ACC112 (cell line): ENCODE measurements at regions not wholly inside any gene's neighbourhood (a gene's known extent, or its start where the extent isn't known, plus 50 kb on each side); places are given as distances from the start of the nearest gene placed in this dataset.

Source experiments
- H2AFZ ChIP-seq: fragments of 200-600 bp; sonication (generic); one replicate; pipeline ENCODE4 v1.6.0; 2017; ENCODE audit warnings: antibody characterized with exemption, low read length; ENCODE audit not compliant: unreplicated experiment
- H3K27ac ChIP-seq: fragments of 200-600 bp; sonication (generic); 2 replicates; pipeline ENCODE4 v1.5.1; 2014; ENCODE audit warnings: low read depth, mild to moderate bottlenecking, antibody characterized with exemption, low read length, moderate library complexity
- H3K27me3 ChIP-seq: fragments of 200-600 bp; sonication (generic); 2 replicates; pipeline ENCODE4 v1.6.1; 2014; ENCODE audit warnings: mild to moderate bottlenecking, antibody characterized with exemption, low read length, moderate library complexity, mixed read lengths; ENCODE audit not compliant: insufficient read depth
- H3K36me3 ChIP-seq: fragments of 200-600 bp; sonication (generic); 2 replicates; pipeline ENCODE4 v1.6.1; 2016; ENCODE audit warnings: mild to moderate bottlenecking, antibody characterized with exemption, low read length, moderate library complexity, mixed read lengths; ENCODE audit not compliant: insufficient read depth
- H3K4me1 ChIP-seq: fragments of 200-600 bp; sonication (generic); one replicate; pipeline ENCODE4 v1.6.1; 2016; ENCODE audit warnings: low read length, mixed read lengths; ENCODE audit not compliant: insufficient read depth, unreplicated experiment, control insufficient read depth
- H3K4me3 ChIP-seq: fragments of 200-600 bp; sonication (generic); 2 replicates; pipeline ENCODE4 v1.5.1; 2014; ENCODE audit warnings: mild to moderate bottlenecking, low read depth, low read length
- H3K79me2 ChIP-seq: fragments of 200-600 bp; sonication (generic); one replicate; pipeline ENCODE4 v1.6.0; 2016; ENCODE audit warnings: low read length; ENCODE audit not compliant: control insufficient read depth, unreplicated experiment, insufficient read depth

DNA sequence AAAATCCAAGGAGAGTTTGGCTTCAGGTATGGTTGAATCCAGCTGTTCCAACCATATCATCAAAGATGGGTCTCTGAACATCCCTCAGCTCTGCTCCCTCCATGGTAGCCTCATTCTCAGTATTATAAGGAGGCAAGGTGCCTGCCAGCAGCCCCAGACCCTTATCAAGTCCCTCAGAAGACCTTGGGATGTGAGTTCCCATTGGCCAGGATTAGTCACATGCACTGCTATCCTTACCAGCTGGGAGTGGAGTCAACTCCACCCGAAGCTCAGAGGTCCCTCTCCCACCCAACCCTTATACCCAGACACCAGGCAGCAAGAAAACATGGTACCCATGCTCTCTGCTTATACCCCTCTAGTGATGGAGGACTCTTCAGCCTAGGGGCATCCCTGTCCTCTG lies 153.7 kb upstream of the ZBTB40 start:
- H3K4me1 ChIP-seq, result peaks cover 7% of the 10 kb centered on the region
- H3K27me3 ChIP-seq, result peaks cover 88% of the 10 kb centered on the region
- no peaks in the 10 kb centered on the region for H3K79me2 ChIP-seq
- H3K36me3 ChIP-seq, result no peaks in the 10 kb centered on the region
- no peak overlapping the region for H3K27ac ChIP-seq
- H3K4me3 ChIP-seq, result no peak overlapping the region
- H2AFZ ChIP-seq, result no peak overlapping the region

DNA sequence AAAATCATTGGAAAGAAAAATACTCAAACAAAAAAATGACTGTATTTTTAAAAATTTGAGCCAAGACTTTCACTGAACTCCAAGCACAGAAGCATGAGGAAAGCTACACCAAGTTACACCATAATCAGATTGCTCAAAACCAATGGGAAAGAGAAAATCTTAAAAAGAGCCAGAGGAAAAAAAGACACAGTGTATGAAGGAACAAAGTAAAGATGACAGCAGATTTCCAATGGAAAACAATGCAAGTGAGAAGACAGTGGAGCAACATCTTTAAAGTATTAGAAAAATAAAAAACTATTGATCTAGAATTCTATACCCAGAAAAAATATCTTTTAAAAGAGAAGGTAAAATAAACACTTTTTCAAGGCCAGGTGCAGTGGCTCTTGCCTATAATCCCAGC lies 147.8 kb upstream of the ZBTB40 start:
- peaks cover 90% of the 10 kb centered on the region for H3K27me3 ChIP-seq
- H2AFZ ChIP-seq, result no peak overlapping the region
- no peaks in the 10 kb centered on the region for H3K79me2 ChIP-seq
- no peaks in the 10 kb centered on the region for H3K36me3 ChIP-seq
- no peak overlapping the region for H3K4me3 ChIP-seq
- H3K27ac ChIP-seq, result no peak overlapping the region
- no peaks in the 10 kb centered on the region for H3K4me1 ChIP-seq

DNA sequence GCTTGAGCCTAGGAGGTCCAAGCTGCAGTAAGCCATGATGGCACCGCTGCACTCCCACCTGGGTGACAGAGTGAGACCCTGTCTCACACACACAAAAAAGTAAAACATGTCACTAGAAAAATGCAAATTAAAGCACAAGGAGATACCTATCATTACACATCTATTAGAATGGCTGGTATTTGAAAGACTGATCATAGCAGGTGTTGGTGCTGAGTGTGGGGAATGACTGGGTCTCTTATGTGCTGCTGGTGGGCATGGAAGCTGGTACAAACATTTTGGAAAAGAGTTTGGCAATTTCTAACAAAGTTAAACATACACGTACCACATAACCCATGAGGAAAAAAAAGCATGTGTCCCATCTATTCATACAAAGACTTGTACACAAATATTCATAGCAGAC lies 142.1 kb upstream of the ZBTB40 start:
- no peaks in the 10 kb centered on the region for H3K79me2 ChIP-seq
- H2AFZ ChIP-seq, result no peak overlapping the region
- H3K27me3 ChIP-seq, result peaks cover 77% of the 10 kb centered on the region
- no peaks in the 10 kb centered on the region for H3K4me1 ChIP-seq
- no peak overlapping the region for H3K27ac ChIP-seq
- no peak overlapping the region for H3K4me3 ChIP-seq
- H3K36me3 ChIP-seq, result no peaks in the 10 kb centered on the region

DNA sequence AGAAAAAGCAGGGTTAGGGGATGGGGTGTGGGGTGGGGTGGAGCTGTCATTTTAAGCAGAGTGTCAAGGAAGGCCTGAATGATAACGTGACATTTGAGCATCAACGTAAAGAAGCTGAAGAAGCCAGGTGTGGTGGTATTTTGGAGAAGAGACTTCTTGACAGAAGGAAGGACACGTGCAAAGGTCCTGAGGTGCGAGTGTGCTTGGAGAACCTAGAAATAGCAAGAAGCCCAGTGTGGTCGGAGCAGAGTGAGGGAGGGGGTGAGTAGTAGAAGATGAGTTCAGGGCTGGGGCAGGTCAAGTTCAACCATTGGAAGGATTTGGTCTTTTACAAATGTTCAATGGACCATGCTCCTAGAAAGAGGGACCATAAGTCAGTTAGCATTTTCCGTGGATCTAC lies 140.2 kb upstream of the ZBTB40 start:
- Histone ChIP-seq H3K79me2 (no peaks in the 10 kb centered on the region), H3K4me3 (no peak overlapping the region), H3K27ac (no peak overlapping the region), H3K4me1 (no peaks in the 10 kb centered on the region), H3K27me3 (peaks cover 78% of the 10 kb centered on the region), H2AFZ (no peak overlapping the region), H3K36me3 (no peaks in the 10 kb centered on the region)

DNA sequence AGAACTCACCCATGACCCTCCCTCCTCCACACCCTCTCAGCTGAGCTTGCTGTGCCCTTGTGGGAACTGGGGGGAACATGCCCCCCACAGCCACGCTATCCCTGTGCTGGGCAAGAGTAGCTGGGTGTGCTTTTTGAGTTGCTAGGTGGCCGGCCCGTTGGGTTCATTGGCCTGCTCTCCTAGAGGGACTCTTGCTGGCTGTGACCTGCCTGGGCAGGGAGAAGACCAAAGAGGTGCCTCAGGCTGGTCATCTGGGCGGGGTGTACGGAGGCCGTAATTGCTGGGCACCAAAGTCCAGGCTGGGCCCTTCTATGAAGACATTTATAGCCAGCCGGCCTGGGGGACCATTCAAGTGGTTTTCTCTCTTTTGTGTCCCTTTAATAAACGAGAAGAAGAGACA lies 138.3 kb upstream of the ZBTB40 start:
- no peaks in the 10 kb centered on the region for H3K4me1 ChIP-seq
- H3K79me2 ChIP-seq, result no peaks in the 10 kb centered on the region
- H2AFZ ChIP-seq, result no peak overlapping the region
- H3K4me3 ChIP-seq, result no peak overlapping the region
- H3K27ac ChIP-seq, result no peak overlapping the region
- peaks cover 71% of the 10 kb centered on the region for H3K27me3 ChIP-seq
- no peaks in the 10 kb centered on the region for H3K36me3 ChIP-seq

DNA sequence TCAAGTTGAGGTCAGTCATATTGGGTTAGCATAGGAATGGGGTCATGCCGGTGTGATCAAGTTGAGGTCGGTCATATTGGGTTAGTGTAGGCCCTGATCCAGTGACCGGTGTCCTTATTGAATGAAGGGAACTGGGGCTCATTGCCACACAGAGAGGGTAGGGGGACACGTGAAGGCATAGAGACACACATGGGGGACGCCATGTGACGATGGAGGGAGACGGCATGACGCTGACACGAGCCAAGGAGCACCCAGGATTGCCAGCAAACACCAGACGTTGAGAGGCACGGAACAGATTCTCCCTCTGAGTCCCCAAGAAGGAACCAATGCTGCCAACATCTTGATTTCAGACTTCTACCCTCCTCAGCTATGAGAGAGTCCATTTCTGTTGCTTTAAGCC lies 136.9 kb upstream of the ZBTB40 start:
- H3K36me3 ChIP-seq, result no peaks in the 10 kb centered on the region
- peaks cover 71% of the 10 kb centered on the region for H3K27me3 ChIP-seq
- no peak overlapping the region for H3K4me3 ChIP-seq
- no peaks in the 10 kb centered on the region for H3K79me2 ChIP-seq
- no peak overlapping the region for H3K27ac ChIP-seq
- H3K4me1 ChIP-seq, result no peaks in the 10 kb centered on the region
- H2AFZ ChIP-seq, result no peak overlapping the region

DNA sequence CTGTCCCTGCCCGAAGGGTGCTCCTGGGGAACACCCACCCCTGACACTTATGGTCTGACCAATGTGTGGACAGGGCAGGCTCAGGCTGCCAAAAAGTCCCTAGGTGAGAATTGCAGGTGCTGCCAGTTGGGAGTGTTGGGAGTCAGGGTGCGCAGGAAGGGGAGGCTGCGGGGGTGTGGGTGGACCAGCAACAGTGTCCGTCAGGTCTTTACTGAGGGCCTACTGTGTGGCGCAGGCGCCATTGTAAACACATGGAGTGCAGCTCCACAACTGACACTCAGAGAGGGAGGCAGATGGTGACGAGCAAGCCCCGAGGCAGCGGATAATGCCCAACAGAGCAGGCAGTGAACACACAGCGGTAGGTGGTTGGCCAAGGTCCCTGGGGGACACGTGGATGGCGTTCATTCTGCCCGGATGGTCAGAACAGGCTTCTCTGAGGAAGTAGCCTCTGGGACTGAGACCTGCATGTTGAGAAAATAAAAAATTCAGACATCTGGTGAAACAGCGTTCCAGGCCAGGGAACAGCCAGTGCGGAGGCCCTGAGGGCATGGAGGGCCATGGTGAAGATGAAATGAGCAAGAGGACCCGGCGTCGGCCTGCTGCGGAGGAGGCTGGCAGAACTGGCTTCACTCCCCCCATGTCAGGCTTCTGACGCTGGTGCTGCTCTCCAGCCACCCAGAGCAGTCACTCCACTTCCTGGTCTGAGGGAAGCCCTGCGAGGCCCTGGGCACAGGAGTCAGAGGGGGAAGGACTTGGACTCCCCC lies 136.2 kb upstream of the ZBTB40 start:
- H3K4me1 ChIP-seq, result no peaks in the 10 kb centered on the region
- peaks cover 75% of the 10 kb centered on the region for H3K27me3 ChIP-seq
- H2AFZ ChIP-seq, result no peak overlapping the region
- H3K79me2 ChIP-seq, result no peaks in the 10 kb centered on the region
- no peak overlapping the region for H3K27ac ChIP-seq
- no peak overlapping the region for H3K4me3 ChIP-seq
- H3K36me3 ChIP-seq, result no peaks in the 10 kb centered on the region

DNA sequence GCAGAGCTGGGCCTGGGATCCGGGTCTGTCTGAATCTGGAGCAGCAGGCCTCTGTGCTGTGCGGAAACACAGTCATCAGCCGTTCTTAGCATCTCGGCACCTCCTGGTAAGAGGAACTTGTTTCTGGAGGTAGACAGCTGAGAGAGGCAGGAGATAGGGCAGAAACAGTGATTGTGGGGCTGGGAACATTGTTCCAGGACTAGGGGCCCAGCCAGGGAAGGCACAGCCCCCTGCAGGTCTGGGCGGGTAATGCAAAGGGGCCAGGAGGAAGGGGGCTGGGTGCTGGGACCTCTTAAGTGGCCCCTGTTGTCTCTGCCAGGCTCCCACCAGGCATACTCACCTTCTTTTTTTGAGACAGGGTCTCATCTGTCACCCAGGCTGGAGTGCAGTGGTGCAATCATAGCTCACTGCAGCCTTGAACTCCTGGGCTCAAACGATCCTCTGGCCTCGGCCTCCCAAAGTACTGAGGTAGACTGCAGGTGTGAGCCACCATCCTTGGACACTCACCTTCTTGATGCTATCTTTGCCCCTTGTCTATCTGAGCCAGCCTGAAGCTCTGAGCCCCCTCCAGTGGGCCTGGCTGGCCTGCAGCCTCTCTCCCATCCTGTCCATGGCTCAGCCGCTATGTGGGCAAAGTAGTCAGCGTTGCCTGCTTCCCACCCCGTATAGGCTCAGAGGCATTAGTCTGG lies 134.3 kb upstream of the ZBTB40 start:
- Histone ChIP-seq H3K27me3 (peaks cover 86% of the 10 kb centered on the region), H3K36me3 (no peaks in the 10 kb centered on the region), H3K79me2 (no peaks in the 10 kb centered on the region), H3K4me1 (no peaks in the 10 kb centered on the region), H3K4me3 (no peak overlapping the region), H2AFZ (no peak overlapping the region), H3K27ac (no peak overlapping the region)

DNA sequence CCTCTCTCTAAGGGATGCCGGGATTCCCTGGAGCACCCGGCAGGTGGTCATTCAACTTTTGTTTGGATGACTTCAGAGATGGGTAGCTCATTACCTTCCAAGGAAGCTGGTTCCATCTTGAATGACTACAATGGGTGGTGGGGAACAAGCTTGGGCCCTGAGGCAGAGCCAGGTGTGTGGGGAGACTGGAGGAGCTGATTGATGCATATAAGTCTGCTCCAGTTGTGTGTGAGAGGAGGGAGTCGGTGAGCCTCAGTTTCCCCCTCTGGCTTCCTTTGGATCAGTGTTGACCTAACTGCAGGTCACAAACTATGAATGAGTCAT lies 133.8 kb upstream of the ZBTB40 start:
- Histone ChIP-seq H2AFZ (no peak overlapping the region), H3K27me3 (peaks cover 86% of the 10 kb centered on the region), H3K4me1 (no peaks in the 10 kb centered on the region)

DNA sequence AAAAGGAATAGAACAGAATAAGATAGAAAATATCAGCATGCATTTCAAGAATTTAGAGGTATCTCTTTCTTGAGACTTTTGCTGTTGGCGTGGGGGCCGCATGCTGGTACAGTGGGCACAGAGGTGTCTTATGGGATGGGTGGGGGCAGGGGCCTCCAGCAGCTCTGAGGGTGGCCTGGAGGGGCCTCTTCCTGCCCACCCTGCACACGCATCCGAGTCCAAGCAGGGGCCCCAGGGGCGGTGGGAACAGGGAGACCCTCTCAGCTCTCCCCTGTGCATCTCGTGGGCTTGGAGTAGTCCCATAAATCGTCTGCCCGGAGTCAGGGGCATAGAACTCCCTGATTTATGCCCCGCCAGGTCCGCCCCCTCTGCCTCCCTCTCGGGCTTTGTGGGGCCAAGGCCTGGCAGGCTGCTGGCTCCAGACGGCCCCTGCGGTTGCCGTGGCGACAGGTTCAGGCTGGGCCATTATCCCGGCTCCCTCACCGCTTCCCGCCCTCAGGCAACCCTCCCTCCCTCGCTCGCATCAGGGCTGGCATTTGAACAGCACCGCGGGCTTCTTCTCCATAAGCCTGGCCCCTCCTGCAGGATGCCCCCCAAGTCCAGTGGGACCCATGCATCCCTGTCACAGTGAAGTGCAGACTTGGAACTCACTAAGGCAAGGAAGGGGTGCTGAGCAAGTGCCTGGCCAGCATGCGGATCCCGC lies 133.2 kb upstream of the ZBTB40 start:
- Histone ChIP-seq H2AFZ (no peak overlapping the region), H3K27me3 (peaks cover 86% of the 10 kb centered on the region), H3K4me1 (no peaks in the 10 kb centered on the region), H3K27ac (no peak overlapping the region), H3K79me2 (no peaks in the 10 kb centered on the region), H3K4me3 (no peak overlapping the region), H3K36me3 (no peaks in the 10 kb centered on the region)

More for the DNA sequence above, 133.8 kb upstream of the ZBTB40 start:
- H3K36me3 ChIP-seq, result no peaks in the 10 kb centered on the region
- H3K27ac ChIP-seq, result no peak overlapping the region
- no peaks in the 10 kb centered on the region for H3K79me2 ChIP-seq
- no peak overlapping the region for H3K4me3 ChIP-seq

DNA sequence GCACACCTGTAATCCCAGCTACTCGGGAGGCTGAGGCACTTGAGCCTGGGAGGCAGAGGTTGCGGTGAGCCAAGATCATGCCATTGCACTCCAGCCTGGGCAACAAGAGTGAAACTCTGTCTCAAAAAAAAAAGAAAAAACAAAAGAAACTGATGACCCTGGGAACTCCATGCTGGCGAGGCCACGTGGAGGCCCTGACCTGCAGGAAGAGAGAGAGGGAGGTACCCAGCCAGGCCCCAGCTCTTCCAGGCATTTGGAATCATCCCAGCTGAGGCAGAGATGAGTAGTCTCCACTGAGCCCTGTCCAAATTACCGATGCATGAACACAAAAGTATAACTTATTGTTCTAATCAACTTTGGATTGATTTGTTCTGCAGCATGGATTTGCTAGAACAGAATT lies 132.0 kb upstream of the ZBTB40 start:
- Histone ChIP-seq H3K79me2 (no peaks in the 10 kb centered on the region), H2AFZ (no peak overlapping the region), H3K4me1 (no peaks in the 10 kb centered on the region), H3K27ac (no peak overlapping the region), H3K36me3 (no peaks in the 10 kb centered on the region), H3K27me3 (peaks cover 86% of the 10 kb centered on the region), H3K4me3 (no peak overlapping the region)
